A673 (cell line): ENCODE measurements at regions not wholly inside any gene's neighbourhood (a gene's known extent, or its start where the extent isn't known, plus 50 kb on each side); places are given as distances from the start of the nearest gene placed in this dataset.

Source experiments
- CTCF ChIP-seq: fragments of 300-800, 200-600 bp; sonication (generic); conservative IDR thresholded peaks from 2 replicates; pipeline ENCODE4 v1.5.1; 2017; ENCODE audit warnings: low read depth, mild to moderate bottlenecking, antibody characterized with exemption, low read length, moderate library complexity, mixed read lengths
- EZH2 ChIP-seq: fragments of 200-600 bp; sonication (generic); IDR thresholded peaks from 2 replicates; pipeline ENCODE4 v1.6.1; 2017; ENCODE audit warnings: borderline replicate concordance, low read depth, mild to moderate bottlenecking, mixed read lengths, antibody characterized with exemption, low read length; ENCODE audit not compliant: poor library complexity, severe bottlenecking

GRCh38 chr3:159887911-159888310 is 100.7 kb upstream of the IL12A start:
- TF ChIP-seq CTCF, result no peak
- TF ChIP-seq EZH2, result no peak
